K562 (cell line): ENCODE measurements at regions not wholly inside any gene's neighbourhood (a gene's known extent, or its start where the extent isn't known, plus 50 kb on each side); places are given as distances from the start of the nearest gene placed in this dataset.

Experiments used
- ZNF282 ChIP-seq: sonication (generic); formaldehyde crosslinking; IDR thresholded peaks from 2 replicates; pipeline ENCODE4 v1.8.1; 2023; ENCODE audit warnings: missing genetic modification reagents
- ZNF407 ChIP-seq: fragments of 450-650 bp; IDR thresholded peaks from 2 replicates; pipeline ENCODE4 v1.6.1; 2016; ENCODE audit warnings: low read depth

- TF ChIP-seq ZNF407 (no peak), ZNF282 (CRISPR knock-in tag) (no peak)
- TF ChIP-seq, all 486 proteins: peak for 0
Measured at GRCh38 chr21:22476214-22476613, 1478.0 kb downstream of the NCAM2 start (continued).
